ENCODE measurements at regions not wholly inside any gene's neighbourhood (a gene's known extent, or its start where the extent isn't known, plus 50 kb on each side); places are given as distances from the start of the nearest gene placed in this dataset.

DNA sequence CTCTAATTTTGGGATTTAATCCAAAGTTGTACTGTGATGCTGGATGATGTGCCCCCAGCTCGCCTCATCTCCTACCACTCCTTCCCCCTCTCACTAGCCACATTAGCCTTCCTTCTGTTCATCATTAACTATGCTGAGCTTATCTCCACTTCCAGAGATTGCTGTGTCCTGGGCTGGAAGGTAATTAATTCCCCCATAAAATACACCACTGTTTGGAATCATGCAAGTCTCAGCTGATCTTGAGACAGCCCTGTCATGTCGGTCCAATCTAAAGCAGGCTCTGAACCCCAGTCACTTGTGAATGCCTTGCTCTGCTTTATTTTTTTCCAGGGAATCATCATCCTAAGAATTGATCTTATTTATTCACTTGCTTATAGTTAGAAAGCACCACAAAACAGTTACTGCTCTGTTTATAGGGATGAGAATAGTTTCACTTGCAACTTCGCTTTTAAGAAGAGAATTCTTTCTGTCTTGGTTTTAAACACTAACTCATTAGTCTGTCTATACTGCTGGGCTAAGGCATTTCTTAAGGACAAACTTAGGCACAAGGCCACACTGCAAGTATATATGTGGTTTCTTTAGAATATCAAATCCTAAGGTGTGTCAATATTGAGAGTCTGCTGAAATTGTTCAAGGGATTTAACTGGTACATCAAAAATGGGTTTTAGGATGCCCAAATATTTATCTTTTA is 341.1 kb upstream of the SEMA3A start:
- H3K9ac ChIP-seq, result no peak overlapping the region
- H3K27me3 ChIP-seq (replicated peaks; ENCODE audit: insufficient read depth), result no peaks in the 10 kb centered on the region
- H3K36me3 ChIP-seq (ENCODE audit: low read depth), result no peaks in the 10 kb centered on the region
- no peaks in the 10 kb centered on the region for H3F3A ChIP-seq (ENCODE audit: insufficient read depth)
- H3K9me2 ChIP-seq (ENCODE audit: insufficient read depth), result no peaks in the 10 kb centered on the region
- no peak overlapping the region for H2AFZ ChIP-seq
- DNase-seq, result no peak
- H4K20me1 ChIP-seq (ENCODE audit: insufficient read depth), result no peaks in the 10 kb centered on the region
- WGBS, 2 experiments (ENCODE audit: low coverage in 1 of 2, low lambda C conversion rate in 2 of 2, missing lambda C conversion rate in 2 of 2), result 40 to 41% methylated on average over 3 of the region's 3 CpGs
- in situ Hi-C loops (cut with MboI), result no loop called here
- H3K4me1 ChIP-seq (ENCODE audit: insufficient read depth), result no peaks in the 10 kb centered on the region
- TF ChIP-seq EZH2 (IDR thresholded peaks at IDR 0.05; ENCODE audit: insufficient read depth, poor library complexity, severe bottlenecking), result no peak
- no peak for TF ChIP-seq EZH2phosphoT487 (IDR thresholded peaks at IDR 0.05; ENCODE audit: insufficient read depth, low read depth)
- no peaks in the 10 kb centered on the region for H3K79me2 ChIP-seq (ENCODE audit: insufficient read depth)
- H3K4me2 ChIP-seq (ENCODE audit: unreplicated experiment), result no peak overlapping the region
- no peak overlapping the region for H3K4me3 ChIP-seq
- no peak overlapping the region for H3K27ac ChIP-seq
- no peaks in the 10 kb centered on the region for H3K9me3 ChIP-seq (ENCODE audit: low read depth)

DNA sequence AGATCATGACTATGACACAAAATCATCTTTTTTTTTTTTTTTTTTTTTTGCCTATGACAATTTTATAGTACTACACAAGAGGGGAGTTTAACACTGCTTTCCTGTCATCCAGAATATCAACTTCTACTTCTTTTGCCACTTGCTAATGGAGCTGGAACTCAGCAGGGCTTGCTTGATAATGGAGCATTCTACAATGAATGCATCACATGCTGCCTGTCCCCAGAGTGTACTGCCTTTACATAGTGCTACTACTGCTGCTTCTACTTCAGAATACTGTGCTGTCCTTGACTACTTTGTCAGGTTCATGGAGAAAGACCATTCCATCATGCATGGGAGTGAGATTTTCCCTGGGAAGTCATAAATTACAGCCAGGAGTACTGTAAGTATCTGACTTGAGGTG is 338.6 kb upstream of the SEMA3A start:
- H3K79me2 ChIP-seq (ENCODE audit: insufficient read depth), result no peaks in the 10 kb centered on the region
- no peaks in the 10 kb centered on the region for H3K27me3 ChIP-seq (replicated peaks; ENCODE audit: insufficient read depth)
- no peaks in the 10 kb centered on the region for H3K9me3 ChIP-seq (ENCODE audit: low read depth)
- no peak overlapping the region for H3K4me3 ChIP-seq
- no peak overlapping the region for H2AFZ ChIP-seq
- H3F3A ChIP-seq (ENCODE audit: insufficient read depth), result peaks cover 10% of the 10 kb centered on the region; the same call in 1 of the 2 replicates
- H3K9me2 ChIP-seq (ENCODE audit: insufficient read depth), result no peaks in the 10 kb centered on the region
- no peaks in the 10 kb centered on the region for H4K20me1 ChIP-seq (ENCODE audit: insufficient read depth)
- no peak overlapping the region for H3K4me2 ChIP-seq (ENCODE audit: unreplicated experiment)
- DNase-seq, result no peak
- in situ Hi-C loops (cut with MboI), result no loop called here
- no peak for TF ChIP-seq EZH2 (IDR thresholded peaks at IDR 0.05; ENCODE audit: insufficient read depth, poor library complexity, severe bottlenecking)
- no peak for TF ChIP-seq EZH2phosphoT487 (IDR thresholded peaks at IDR 0.05; ENCODE audit: insufficient read depth, low read depth)
- no peak overlapping the region for H3K9ac ChIP-seq
- H3K4me1 ChIP-seq (ENCODE audit: insufficient read depth), result peaks cover 13% of the 10 kb centered on the region
- no peak overlapping the region for H3K27ac ChIP-seq
- H3K36me3 ChIP-seq (ENCODE audit: low read depth), result no peaks in the 10 kb centered on the region

DNA sequence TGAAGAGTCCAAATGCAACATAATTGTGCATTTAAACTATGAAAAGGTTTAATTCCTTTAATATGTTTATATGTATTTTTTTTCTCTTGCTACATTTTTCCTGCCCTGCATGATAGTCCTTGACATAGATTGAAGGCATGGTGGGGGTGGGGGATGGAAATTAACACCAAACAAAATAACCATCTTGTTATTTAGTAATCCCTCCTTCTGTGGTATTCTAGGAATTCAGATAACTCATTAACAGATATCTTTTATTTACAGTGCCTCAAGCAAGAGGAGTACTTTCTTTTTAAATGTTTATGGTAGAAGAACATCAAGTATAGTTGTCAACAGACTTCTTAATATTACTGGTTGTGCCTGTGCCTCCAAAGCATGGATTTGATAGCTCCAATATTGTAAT is 337.6 kb upstream of the SEMA3A start:
- no peak overlapping the region for H3K4me3 ChIP-seq
- H2AFZ ChIP-seq, result no peak overlapping the region
- H3K27me3 ChIP-seq (replicated peaks; ENCODE audit: insufficient read depth), result no peaks in the 10 kb centered on the region
- H3K27ac ChIP-seq, result no peak overlapping the region
- no peak for DNase-seq
- H3K36me3 ChIP-seq (ENCODE audit: low read depth), result no peaks in the 10 kb centered on the region
- H3F3A ChIP-seq (ENCODE audit: insufficient read depth), result peaks cover 10% of the 10 kb centered on the region; the same call in 1 of the 2 replicates
- no peaks in the 10 kb centered on the region for H4K20me1 ChIP-seq (ENCODE audit: insufficient read depth)
- no peak overlapping the region for H3K4me2 ChIP-seq (ENCODE audit: unreplicated experiment)
- no peaks in the 10 kb centered on the region for H3K9me3 ChIP-seq (ENCODE audit: low read depth)
- in situ Hi-C loops (cut with MboI), result no loop called here
- no peaks in the 10 kb centered on the region for H3K79me2 ChIP-seq (ENCODE audit: insufficient read depth)
- H3K9me2 ChIP-seq (ENCODE audit: insufficient read depth), result no peaks in the 10 kb centered on the region
- peaks cover 13% of the 10 kb centered on the region for H3K4me1 ChIP-seq (ENCODE audit: insufficient read depth)
- H3K9ac ChIP-seq, result no peak overlapping the region
- no peak for TF ChIP-seq EZH2phosphoT487 (IDR thresholded peaks at IDR 0.05; ENCODE audit: insufficient read depth, low read depth)
- TF ChIP-seq EZH2 (IDR thresholded peaks at IDR 0.05; ENCODE audit: insufficient read depth, poor library complexity, severe bottlenecking), result no peak

DNA sequence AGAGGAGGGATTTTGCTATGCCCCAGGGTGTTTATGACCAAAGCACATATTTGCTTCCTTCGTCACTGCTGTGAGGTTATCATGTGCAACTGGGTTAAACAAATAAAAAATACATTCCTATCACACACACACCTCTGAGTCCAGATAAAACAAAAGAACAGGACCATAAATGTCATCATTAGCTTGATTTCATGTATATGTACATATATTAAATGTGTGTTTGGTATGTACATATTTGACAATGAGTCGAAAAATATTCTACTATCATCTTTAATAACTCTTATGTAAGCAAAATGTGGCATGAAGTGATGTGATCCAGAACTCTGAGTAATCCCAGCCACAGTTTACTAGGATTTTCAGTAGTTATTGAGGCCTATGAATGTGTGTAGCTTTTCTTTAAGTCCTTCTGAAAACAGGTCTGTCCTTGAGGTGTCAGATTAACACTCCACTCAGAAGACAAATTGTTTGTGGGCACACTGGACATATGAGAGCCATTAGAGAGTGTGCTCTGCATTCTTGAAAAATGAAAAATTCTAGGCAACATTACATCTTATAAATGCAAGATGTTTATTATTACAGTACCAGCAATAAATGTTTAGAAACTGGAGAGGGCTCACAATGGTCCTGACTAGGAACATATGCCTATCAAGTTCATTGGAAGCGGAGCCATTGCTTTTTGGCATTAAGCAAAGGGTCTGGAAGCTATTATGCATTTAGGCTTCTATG is 335.1 kb upstream of the SEMA3A start:
- in situ Hi-C loops (cut with MboI), result no loop called here
- Histone ChIP-seq H3K27me3 (replicated peaks; ENCODE audit: insufficient read depth) (no peaks in the 10 kb centered on the region), H3K4me2 (ENCODE audit: unreplicated experiment) (peak overlapping the region; percentile 31), H4K20me1 (ENCODE audit: insufficient read depth) (no peaks in the 10 kb centered on the region), H3F3A (ENCODE audit: insufficient read depth) (peaks cover 22% of the 10 kb centered on the region; the same call in 1 of the 2 replicates), H3K4me3 (no peak overlapping the region), H3K36me3 (ENCODE audit: low read depth) (no peaks in the 10 kb centered on the region), H3K79me2 (ENCODE audit: insufficient read depth) (no peaks in the 10 kb centered on the region), H3K9me2 (ENCODE audit: insufficient read depth) (no peaks in the 10 kb centered on the region), H3K27ac (peak overlapping the region; percentile 10), H3K9ac (no peak overlapping the region), H2AFZ (0 out of 2 replicates have a peak overlapping the region, but pooled peaks have one; percentile 0), H3K4me1 (ENCODE audit: insufficient read depth) (peaks cover 25% of the 10 kb centered on the region), H3K9me3 (ENCODE audit: low read depth) (no peaks in the 10 kb centered on the region)
- DNase-seq, result peak; percentile 60
- TF ChIP-seq EZH2 (IDR thresholded peaks at IDR 0.05; ENCODE audit: insufficient read depth, poor library complexity, severe bottlenecking) (no peak), EZH2phosphoT487 (IDR thresholded peaks at IDR 0.05; ENCODE audit: insufficient read depth, low read depth) (no peak)
- WGBS, 2 experiments (ENCODE audit: low coverage in 1 of 2, low lambda C conversion rate in 2 of 2, missing lambda C conversion rate in 2 of 2), result 63 to 69% methylated on average over 3 of the region's 3 CpGs

Measured in GM23248 (cell line).